ENCODE measurements at regions not wholly inside any gene's neighbourhood (a gene's known extent, or its start where the extent isn't known, plus 50 kb on each side); places are given as distances from the start of the nearest gene placed in this dataset.

DNA sequence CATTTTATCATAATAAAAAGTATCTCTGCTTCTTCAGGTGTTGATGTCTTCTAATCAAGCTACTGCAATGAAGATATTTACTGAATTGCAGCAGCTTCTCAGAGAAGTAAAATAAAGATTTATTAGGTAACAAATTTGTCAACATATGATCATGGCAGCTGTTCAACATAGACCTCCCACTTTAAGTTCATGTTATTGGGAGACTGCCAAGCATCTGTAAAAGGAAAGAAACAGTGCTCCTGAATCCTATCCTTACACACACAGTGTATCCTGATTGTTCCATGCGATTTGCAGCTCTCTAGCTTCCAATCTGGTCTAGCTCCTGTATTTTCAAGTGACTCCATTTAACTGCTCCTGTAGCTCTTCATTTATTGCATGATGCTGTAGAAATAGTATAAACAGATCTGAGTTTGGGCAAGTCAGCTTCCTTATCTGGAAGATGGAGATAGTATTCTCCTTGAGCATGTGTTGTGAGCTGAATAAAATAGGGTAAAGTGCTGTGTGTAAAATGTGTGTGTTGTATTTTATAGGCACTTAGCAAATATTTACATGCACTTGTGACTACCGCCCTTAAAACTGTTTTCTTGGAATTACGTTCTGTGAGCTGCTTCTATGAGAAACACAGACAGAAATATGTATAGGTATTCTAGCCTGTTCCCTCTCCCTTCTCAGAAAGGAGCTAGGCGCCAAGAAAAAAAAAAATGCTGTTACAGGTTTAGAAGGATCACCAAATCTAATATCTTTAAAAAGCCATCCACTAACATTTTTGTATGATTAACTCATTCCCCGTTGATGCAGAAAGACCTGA, 290.6 kb downstream of the JRKL start:
- no peak for DNase-seq
- Histone ChIP-seq H3K4me1 (no peaks in the 10 kb centered on the region), H3K36me3 (no peaks in the 10 kb centered on the region), H3K27me3 (ENCODE audit: low read depth) (no peaks in the 10 kb centered on the region), H3K4me3 (no peak overlapping the region), H3K27ac (no peak overlapping the region), H3K9me3 (no peaks in the 10 kb centered on the region)
- TF ChIP-seq, protein P1, sequence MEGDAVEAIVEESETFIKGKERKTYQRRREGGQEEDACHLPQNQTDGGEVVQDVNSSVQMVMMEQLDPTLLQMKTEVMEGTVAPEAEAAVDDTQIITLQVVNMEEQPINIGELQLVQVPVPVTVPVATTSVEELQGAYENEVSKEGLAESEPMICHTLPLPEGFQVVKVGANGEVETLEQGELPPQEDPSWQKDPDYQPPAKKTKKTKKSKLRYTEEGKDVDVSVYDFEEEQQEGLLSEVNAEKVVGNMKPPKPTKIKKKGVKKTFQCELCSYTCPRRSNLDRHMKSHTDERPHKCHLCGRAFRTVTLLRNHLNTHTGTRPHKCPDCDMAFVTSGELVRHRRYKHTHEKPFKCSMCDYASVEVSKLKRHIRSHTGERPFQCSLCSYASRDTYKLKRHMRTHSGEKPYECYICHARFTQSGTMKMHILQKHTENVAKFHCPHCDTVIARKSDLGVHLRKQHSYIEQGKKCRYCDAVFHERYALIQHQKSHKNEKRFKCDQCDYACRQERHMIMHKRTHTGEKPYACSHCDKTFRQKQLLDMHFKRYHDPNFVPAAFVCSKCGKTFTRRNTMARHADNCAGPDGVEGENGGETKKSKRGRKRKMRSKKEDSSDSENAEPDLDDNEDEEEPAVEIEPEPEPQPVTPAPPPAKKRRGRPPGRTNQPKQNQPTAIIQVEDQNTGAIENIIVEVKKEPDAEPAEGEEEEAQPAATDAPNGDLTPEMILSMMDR (IDR thresholded peaks at IDR 0.05) = no peak
- intact Hi-C loops (cut with DNase I) = no loop called here
- ATAC-seq = no peak

DNA sequence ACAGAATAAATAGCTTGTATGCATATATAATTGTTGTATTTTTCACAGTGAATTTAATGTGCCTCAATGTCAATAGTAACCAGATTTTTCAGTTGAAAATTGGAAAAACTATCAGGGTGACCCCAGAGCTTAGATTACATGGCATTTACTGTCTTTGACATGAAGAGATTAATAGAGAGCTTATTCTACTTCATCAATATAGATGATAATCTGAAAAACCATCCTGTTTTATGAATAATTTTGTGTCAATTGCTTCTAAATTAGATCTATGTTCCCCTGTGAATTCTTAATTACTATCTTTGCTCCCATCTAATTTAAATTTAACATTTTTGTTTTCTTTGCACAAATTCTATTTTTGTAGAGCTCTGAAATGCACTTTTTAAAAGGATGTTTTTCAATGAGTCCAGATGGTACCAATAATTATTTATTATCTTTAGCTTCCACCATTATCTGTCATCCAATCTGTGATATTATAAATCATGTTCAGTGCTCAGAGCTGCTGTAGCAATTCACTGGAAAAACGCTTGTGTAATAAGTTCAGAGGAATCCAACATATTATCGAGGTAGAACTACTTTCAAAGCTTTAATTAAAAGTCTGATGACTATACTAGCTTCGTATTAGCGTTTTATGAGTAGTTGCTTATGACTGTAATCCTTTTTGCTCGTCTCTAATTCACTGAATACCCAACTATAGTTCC, 291.4 kb downstream of the JRKL start:
- DNase-seq = no peak
- H3K36me3 ChIP-seq = no peaks in the 10 kb centered on the region
- intact Hi-C loops (cut with DNase I) = no loop called here
- no peak for ATAC-seq
- no peak overlapping the region for H3K27ac ChIP-seq
- no peak overlapping the region for H3K4me3 ChIP-seq
- H3K4me1 ChIP-seq = no peaks in the 10 kb centered on the region
- H3K27me3 ChIP-seq (ENCODE audit: low read depth) = no peaks in the 10 kb centered on the region
- no peaks in the 10 kb centered on the region for H3K9me3 ChIP-seq
- TF ChIP-seq, protein P1 (IDR thresholded peaks at IDR 0.05) = no peak

DNA sequence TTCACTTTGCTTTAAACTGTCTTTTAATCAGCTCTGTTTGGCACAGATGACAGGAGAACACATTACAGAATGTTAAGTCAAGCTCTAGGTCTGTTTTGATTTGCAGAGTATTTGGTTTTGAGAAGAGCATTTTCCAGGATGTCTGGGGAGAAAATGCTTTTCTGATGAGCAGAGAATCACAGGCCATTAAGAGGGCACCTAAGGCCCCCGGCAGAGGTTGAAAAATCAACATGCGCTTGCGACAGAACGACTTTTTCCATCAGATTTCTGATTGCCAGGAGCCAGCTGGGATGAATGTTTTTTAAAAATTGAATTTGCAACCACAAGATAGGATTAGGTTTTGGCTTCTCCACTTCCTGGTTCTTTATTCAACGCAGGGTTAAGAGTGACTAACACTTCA, 304.5 kb downstream of the JRKL start:
- Histone ChIP-seq H3K9me3 (no peaks in the 10 kb centered on the region), H3K27ac (no peak overlapping the region), H3K36me3 (no peaks in the 10 kb centered on the region), H3K4me3 (no peak overlapping the region), H3K4me1 (no peaks in the 10 kb centered on the region), H3K27me3 (ENCODE audit: low read depth) (no peaks in the 10 kb centered on the region)
- ATAC-seq (no peak), DNase-seq (no peak)
- TF ChIP-seq, protein P1 (IDR thresholded peaks at IDR 0.05) = no peak
- intact Hi-C loops (cut with DNase I) = no loop called here

DNA sequence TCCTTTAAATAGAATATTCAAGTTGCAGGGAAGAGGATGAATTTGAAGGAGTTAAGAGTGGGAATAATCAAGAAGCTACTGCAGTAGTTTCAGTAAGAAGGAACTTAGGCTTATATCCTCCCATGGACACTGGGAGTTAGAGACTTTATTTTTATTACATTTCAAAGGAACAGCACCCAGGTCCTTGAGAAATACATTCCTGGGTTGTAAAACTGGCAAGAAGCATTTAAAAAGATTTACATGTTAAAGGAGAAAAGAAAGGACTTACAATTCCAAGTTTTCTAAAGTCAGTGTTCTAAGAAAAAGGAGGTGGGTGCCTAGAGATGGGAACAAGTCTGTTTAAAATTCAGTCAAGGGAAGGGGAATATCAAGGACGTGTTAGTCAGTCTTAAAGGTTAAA, 306.9 kb downstream of the JRKL start:
- no peaks in the 10 kb centered on the region for H3K9me3 ChIP-seq
- intact Hi-C loops (cut with DNase I) = no loop called here
- H3K4me1 ChIP-seq = no peaks in the 10 kb centered on the region
- H3K27me3 ChIP-seq (ENCODE audit: low read depth) = no peaks in the 10 kb centered on the region
- H3K36me3 ChIP-seq = no peaks in the 10 kb centered on the region
- no peak for ATAC-seq
- DNase-seq = no peak
- no peak overlapping the region for H3K27ac ChIP-seq
- no peak overlapping the region for H3K4me3 ChIP-seq
- TF ChIP-seq, protein P1 (IDR thresholded peaks at IDR 0.05) = no peak

DNA sequence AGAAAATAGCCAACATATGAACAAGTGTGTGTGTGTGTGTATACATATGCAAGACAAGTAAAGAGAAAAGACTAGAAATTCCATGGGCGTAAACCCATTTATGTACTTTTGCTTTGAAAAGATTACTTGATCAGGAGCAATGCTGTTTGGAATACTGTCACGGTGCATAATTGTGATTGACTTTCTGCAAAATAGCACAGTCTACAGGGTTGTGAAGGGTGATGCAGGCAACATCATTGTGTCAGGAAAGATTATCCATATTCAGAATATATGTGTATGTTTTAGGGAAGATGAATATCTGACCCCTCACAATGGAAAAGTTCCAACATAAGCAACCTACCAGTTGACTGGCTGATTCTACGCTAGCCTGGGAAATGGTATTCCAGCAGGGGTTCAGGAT, 307.7 kb downstream of the JRKL start:
- TF ChIP-seq, protein P1 (IDR thresholded peaks at IDR 0.05) = no peak
- no peak for DNase-seq
- ATAC-seq = no peak

More for the DNA sequence above, 307.7 kb downstream of the JRKL start:
- H3K9me3 ChIP-seq = no peaks in the 10 kb centered on the region
- H3K27ac ChIP-seq = no peak overlapping the region
- no peaks in the 10 kb centered on the region for H3K27me3 ChIP-seq (ENCODE audit: low read depth)
- no peaks in the 10 kb centered on the region for H3K4me1 ChIP-seq
- H3K4me3 ChIP-seq = no peak overlapping the region
- intact Hi-C loops (cut with DNase I) = no loop called here
- H3K36me3 ChIP-seq = no peaks in the 10 kb centered on the region
